ENCODE measurements at regions not wholly inside any gene's neighbourhood (a gene's known extent, or its start where the extent isn't known, plus 50 kb on each side); places are given as distances from the start of the nearest gene placed in this dataset.

GRCh38 chr2:123971564-123972318 is 53.3 kb upstream of the CNTNAP5 start:
- TF ChIP-seq SIN3A (IDR thresholded peaks at IDR 0.05; ENCODE audit: low read depth, low read length) (no peak), PBX3 (IDR thresholded peaks at IDR 0.05; ENCODE audit: insufficient replicate concordance, low read depth, low read length) (no peak), MAX (IDR thresholded peaks at IDR 0.05; ENCODE audit: low read depth, low read length) (no peak), ATF2 (IDR thresholded peaks at IDR 0.05; ENCODE audit: low read length) (no peak), SIX5 (IDR thresholded peaks at IDR 0.05; ENCODE audit: low read depth, low read length, severe bottlenecking) (no peak), EED (IDR thresholded peaks at IDR 0.05; ENCODE audit: low read depth) (no peak), CTCF (IDR thresholded peaks at IDR 0.05 in 2 of 3, conservative IDR thresholded peaks at IDR 0.05 in 1 of 3; ENCODE audit: control insufficient read depth in 2 of 3, extremely low read depth in 1 of 3, insufficient read depth in 1 of 3, low read depth in 3 of 3, low read length in 3 of 3) (no peak)
